ENCODE measurements at regions not wholly inside any gene's neighbourhood (a gene's known extent, or its start where the extent isn't known, plus 50 kb on each side); places are given as distances from the start of the nearest gene placed in this dataset.

- TF ChIP-seq EZH2 (IDR thresholded peaks at IDR 0.05; ENCODE audit: insufficient read depth, poor library complexity, severe bottlenecking) (no peak), EZH2phosphoT487 (IDR thresholded peaks at IDR 0.05; ENCODE audit: insufficient read depth, low read depth) (no peak)
Measured at GRCh38 chr6:98212468-98212867, 621.9 kb upstream of the POU3F2 start.

All from GM23248 (cell line).